ENCODE measurements at regions not wholly inside any gene's neighbourhood (a gene's known extent, or its start where the extent isn't known, plus 50 kb on each side); places are given as distances from the start of the nearest gene placed in this dataset.

- H3K4me3 ChIP-seq (ENCODE audit: low read depth, low read length), result no peak overlapping the region
These were observed 289.1 kb downstream of the ETAA1 start for GRCh38 chr2:67686254-67686653.

DNA sequence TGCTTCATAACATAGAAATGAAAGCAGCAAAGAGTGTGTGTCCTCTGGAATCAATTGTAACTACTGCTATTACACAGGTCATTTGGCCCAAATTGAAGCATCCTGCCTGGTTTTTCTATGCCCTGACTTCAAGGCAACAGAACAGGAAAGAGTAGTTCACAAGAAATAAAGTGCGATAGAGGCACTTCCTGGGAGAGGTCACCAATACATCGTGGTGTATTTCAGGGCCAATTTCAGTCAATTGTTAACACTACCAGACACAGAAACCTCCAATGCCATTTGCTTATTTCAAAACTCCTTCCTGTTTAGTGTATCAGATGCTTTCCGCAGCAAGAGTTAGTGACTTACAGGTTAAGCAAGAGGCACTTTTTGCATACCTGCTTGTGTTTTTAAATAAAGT lies 292.1 kb downstream of the ETAA1 start:
- no peak overlapping the region for H3K4me3 ChIP-seq (ENCODE audit: low read depth, low read length)
- TF ChIP-seq, protein P1, sequence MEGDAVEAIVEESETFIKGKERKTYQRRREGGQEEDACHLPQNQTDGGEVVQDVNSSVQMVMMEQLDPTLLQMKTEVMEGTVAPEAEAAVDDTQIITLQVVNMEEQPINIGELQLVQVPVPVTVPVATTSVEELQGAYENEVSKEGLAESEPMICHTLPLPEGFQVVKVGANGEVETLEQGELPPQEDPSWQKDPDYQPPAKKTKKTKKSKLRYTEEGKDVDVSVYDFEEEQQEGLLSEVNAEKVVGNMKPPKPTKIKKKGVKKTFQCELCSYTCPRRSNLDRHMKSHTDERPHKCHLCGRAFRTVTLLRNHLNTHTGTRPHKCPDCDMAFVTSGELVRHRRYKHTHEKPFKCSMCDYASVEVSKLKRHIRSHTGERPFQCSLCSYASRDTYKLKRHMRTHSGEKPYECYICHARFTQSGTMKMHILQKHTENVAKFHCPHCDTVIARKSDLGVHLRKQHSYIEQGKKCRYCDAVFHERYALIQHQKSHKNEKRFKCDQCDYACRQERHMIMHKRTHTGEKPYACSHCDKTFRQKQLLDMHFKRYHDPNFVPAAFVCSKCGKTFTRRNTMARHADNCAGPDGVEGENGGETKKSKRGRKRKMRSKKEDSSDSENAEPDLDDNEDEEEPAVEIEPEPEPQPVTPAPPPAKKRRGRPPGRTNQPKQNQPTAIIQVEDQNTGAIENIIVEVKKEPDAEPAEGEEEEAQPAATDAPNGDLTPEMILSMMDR (IDR thresholded peaks at IDR 0.05; ENCODE audit: borderline replicate concordance, insufficient read depth, low read depth, low read length), result no peak

More at GRCh38 chr2:67686254-67686653, 289.1 kb downstream of the ETAA1 start:
- TF ChIP-seq, protein P1 (IDR thresholded peaks at IDR 0.05; ENCODE audit: borderline replicate concordance, insufficient read depth, low read depth, low read length), result no peak

GRCh38 chr2:67689651-67690050 lies 292.5 kb downstream of the ETAA1 start:
- no peak overlapping the region for H3K4me3 ChIP-seq (ENCODE audit: low read depth, low read length)
- TF ChIP-seq, protein P1 (IDR thresholded peaks at IDR 0.05; ENCODE audit: borderline replicate concordance, insufficient read depth, low read depth, low read length), result no peak

- no peak overlapping the region for H3K4me3 ChIP-seq (ENCODE audit: low read depth, low read length)
- TF ChIP-seq, protein P1 (IDR thresholded peaks at IDR 0.05; ENCODE audit: borderline replicate concordance, insufficient read depth, low read depth, low read length), result no peak
These were observed 297.3 kb downstream of the ETAA1 start for GRCh38 chr2:67694445-67694844.

- TF ChIP-seq, protein P1 (IDR thresholded peaks at IDR 0.05; ENCODE audit: borderline replicate concordance, insufficient read depth, low read depth, low read length), result no peak
- no peak overlapping the region for H3K4me3 ChIP-seq (ENCODE audit: low read depth, low read length)
These were observed 303.9 kb downstream of the ETAA1 start for GRCh38 chr2:67701011-67701410.

DNA sequence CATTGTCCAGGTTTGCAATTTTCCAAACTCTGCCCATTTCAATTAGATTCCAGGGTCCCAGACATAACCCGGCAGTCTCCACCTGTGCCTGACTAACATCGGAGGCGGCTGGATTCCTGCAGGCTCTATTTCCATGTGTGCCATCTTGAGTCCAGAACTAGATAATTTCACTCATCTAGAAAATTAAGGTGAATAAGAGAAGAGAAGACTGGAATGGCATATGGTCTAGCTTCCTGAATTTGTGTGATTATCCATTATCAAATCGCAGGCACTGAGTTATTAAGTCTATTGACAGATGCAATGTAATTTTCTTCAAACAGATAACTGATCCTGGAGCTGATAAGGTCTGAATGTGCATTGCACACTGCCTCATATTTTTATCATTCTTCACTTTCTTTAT lies 305.2 kb downstream of the ETAA1 start:
- TF ChIP-seq, protein P1 (IDR thresholded peaks at IDR 0.05; ENCODE audit: borderline replicate concordance, insufficient read depth, low read depth, low read length), result no peak
- H3K4me3 ChIP-seq (ENCODE audit: low read depth, low read length), result no peak overlapping the region

DNA sequence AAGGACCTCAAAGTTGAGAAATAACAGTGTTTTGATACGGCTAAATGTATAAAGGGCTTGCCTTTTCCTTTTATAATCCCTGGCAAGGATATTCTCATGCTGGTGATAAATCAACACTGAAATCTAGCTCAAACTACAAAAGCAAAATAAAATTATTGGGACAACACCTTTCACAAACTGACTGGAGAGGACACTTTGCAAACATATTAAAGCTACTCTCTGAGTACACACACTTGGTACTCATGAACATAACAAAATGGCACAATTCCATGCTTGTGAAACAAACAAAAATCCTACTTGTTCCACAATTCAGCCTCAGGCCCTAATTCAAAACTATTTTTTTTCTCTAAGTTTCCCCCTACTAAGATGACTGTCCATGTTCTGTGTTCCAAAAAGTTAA lies 305.8 kb downstream of the ETAA1 start:
- no peak overlapping the region for H3K4me3 ChIP-seq (ENCODE audit: low read depth, low read length)
- TF ChIP-seq, protein P1 (IDR thresholded peaks at IDR 0.05; ENCODE audit: borderline replicate concordance, insufficient read depth, low read depth, low read length), result no peak
